NCI-H2029 (cell line): ENCODE measurements at regions not wholly inside any gene's neighbourhood (a gene's known extent, or its start where the extent isn't known, plus 50 kb on each side); places are given as distances from the start of the nearest gene placed in this dataset.

Experiments used
- DNase-seq: peaks from one replicate; lab custom pipeline; 2025; lab: John Stamatoyannopoulos, UW

DNA sequence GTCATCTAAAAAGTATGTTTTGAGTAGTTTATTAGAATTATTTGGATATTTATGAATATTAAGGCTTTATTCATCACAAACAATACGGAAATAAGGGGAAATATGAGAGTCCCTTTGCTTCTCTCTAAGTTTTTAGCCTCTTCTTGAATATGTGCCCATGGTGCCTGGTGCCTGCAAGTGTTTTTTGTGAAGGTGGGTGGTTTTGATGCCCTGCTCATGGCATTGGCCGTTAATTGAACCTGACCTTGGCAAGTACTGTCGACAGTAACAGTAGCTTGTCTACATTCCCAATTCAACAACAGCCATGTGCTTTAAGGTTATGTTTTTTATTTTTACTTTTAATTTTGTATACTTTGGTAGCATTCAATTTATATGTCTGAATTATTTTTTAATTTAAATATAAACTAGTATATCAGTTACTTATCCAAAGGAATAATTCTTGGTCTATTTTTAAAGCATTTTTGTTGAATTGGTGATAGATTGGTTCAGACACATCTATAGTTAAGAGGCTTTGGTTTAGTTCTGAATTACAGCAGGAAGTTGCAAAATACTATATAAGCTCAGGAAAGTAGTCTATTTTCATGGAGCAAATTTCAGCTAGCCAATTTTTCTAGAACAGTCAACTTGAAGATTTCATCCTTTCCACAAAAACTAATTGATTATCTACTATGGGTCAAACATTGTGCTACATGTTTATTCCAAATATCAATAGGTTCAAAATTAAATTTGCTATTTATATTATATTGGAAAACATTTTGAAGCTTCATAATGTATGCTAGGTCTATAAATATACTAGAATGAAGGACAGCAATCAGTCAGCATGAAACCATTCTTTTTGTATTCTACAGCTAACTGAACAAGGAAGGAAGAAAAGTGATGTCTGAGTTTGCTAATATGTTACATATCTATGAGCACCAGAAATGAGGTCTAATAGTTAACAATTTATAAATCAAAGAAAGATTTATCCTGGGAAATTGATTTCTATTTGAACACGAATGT, 184.4 kb downstream of the MRPL39 start:
- no peak for DNase-seq

DNA sequence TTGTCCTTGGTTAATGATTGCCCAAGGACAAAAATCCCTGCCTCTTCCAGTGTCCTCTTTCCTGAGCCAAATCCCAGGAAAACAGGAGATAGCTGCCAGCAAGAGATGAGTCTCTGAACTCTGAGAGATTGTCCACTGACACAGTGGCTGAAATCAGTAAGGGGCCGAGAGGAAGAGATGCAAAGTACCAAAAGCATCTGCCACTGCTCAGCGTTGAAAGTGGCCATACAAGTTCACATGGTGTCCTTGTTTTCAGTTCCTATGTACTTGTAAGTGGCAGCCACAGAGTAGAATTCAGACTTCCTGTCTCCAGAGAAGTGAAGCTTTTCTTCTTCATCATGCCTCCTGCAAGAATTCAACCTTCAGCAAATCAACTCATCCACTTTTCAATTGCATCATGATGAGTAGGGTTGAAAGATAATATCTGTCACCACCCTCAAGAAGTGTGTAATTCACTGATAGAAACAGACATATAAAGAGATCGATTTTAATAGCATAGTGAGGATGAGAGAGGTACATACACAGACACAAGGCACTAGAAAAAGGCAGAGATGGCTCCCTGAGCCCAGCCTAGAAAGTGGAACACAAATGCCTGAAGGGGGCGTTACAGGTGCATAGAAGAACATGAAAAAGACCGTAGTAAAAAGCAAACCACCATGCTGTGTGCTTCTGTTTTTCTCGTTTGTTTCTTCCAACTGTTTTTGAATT, 185.8 kb downstream of the MRPL39 start:
- DNase-seq = peak; percentile 56

DNA sequence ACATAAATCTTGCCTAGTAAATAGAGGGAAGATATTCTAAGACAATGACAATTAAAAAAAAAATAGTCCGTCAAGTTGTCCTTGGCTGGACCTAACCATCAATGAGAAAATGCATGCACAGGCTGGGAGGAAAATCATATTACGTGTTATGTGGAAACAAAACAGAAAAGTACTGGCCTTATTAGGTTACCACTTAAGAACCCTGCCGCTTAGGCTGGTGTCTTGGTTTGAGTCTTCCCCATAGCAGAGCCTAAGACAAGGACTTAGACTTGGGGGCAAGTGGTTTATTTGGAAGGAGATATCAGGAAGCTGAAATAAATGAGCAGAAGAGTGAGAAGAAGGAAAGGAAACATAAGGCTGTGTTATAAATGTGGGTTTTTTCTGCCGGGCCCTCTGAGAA, 186.4 kb downstream of the MRPL39 start:
- no peak for DNase-seq

DNA sequence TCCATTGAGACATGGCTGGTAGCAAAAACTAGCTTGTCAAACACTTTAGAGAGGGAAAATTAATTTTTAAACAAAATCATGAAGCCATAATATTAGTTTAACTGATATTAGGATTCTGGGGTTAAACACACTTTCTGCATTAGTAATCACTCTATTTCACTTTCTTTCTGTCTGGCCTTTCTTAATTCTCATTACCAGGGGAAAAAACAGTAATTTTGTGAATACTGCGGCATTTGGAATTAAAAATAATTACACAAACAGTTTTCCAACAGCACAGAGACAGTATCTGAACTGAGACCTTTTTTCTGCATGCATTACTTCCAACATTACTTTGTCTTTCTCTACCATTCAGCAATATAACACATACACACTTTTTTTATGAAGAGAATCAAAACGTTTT, 190.6 kb downstream of the MRPL39 start:
- no peak for DNase-seq

DNA sequence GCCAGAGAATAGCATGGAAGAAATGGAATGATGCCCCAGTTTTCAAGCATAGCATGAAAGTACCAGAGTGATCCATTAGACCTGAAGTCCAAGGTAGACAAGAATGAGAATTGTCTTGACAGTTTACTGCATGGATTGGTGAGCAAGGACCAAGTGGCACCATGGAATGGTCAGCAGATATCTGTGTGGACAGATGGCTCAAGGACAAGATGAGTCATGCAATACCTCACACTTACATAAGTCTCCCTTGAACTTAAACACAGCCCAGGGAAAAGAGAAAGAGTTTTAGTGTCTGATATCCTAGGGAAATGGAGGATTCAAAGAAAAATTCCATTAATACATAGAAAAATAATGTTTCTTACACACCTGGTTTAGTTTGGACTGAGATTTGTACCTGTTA, 195.2 kb downstream of the MRPL39 start:
- DNase-seq = no peak

DNA sequence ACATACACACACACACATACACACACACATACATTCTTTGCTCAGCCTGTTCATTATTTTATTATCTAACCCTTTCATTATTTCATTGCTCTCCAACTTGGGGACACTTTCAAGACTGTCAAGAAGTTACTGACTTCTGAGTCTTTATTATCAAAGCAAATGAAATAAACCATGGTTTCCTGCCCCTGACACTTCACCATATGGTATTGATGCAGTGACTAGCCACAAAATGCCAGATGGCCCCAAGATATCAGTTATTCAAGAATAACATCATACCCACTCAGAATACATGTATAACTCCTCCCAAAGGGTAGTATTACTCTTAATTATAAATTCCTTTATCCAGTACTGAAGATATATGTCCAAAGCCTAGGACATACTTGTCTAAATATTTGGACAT, 197.3 kb downstream of the MRPL39 start:
- DNase-seq = no peak

DNA sequence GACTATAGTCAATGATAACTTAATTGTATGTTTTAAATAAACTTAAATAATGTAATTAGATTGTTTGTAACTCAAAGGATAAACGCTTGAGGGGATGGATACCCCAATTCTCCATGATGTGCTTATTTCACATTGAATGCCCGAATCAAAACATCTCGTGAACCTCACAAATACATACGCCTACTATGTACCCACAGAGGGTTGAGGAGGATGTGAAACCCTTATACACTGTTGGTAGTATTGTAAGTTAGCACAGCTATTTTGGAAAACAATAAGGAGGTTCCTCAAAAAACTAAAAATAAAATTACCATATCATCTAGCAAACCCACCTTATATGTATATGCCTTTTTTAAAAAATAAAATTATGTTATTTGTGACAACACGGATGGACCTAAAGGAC, 198.6 kb downstream of the MRPL39 start:
- DNase-seq = no peak

DNA sequence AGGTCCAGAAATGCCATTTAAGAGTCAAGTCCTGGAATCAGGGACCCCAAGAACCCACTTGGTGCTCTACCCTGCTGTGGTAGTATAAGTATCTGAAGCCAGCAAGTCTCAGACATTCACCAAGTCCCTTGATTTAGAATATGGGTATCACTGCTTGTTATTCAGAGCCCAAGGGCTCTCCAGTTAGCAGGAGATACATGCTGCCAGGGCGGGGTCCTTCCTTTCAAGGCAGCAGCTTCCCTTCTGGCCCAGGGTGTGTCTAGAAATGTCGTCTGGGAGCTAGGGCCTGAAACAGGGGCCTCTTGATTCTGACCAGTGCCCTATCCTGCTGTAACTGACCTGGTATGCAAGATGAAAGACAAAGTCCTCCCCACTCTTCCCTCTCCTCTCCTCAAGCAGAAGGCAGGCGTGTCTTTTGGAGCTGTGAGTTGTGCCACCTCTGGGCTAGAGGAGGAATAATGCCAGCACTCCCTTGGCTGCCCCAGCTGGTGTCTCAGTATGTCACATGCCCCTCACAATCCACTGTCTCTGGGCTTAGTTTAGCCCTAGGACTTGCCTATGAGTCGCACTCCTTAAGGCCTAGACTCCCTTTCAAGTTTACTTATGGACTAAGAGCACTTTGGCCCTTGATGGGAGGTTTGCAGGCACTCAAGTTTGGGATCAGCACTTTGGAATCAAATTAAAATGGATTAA, 200.2 kb downstream of the MRPL39 start:
- DNase-seq = no peak

DNA sequence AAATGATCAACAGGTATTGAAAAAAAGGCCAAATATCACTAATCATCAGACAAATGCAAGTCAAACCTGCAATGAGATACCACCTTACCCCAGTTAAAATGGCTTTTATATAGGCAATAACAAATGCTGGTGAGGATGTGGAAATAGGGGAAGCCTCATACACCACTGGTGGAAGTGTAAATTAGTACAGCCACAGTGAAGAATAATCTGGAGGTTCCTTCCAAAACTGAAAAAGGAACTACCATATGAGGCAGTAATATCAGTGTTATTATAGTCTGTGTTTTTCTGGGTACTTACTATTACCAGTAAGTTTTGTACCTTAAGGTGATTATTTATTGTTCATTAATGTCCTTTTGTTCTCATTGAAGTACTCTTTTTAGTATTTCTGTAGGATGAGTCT, 201.3 kb downstream of the MRPL39 start:
- DNase-seq = no peak

DNA sequence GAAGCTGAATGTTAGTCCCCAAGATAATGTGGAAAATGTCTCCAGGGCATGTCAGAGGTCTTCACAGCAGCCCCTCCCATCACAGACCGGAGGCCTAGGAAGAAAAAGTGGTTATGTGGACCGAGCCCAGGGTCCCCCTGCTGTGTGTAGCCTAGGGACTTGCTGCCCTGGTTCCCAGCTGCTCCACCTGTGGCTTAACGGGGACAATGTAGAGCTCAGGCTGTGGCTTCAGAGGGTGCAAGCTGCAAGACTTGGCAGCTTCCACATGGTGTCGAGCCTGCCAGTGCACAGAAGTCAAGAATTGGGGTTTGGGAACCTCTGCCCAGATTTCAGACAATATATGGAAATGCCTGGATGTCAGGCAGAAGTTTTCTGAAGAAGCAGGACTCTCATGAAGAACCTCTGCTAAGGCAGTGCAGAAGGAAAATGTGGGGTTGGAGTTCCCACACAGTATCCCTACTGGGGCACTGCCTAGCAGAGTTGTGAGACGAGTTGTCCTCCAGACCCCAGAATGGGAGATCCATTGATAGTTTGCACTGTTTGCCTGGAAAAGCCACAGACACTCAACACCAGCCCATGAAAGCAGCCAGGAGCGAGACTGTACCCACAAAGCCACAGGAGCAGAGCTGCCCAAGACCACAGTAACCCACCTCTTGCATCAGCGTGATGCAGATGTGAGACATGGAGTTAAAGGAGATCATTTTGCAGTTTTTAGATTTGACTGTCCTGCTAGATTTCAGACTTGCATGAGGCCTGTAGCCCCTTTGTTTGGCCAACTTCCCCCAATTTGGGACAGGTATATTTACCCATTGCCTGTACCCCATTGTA, 204.9 kb downstream of the MRPL39 start:
- DNase-seq = no peak

DNA sequence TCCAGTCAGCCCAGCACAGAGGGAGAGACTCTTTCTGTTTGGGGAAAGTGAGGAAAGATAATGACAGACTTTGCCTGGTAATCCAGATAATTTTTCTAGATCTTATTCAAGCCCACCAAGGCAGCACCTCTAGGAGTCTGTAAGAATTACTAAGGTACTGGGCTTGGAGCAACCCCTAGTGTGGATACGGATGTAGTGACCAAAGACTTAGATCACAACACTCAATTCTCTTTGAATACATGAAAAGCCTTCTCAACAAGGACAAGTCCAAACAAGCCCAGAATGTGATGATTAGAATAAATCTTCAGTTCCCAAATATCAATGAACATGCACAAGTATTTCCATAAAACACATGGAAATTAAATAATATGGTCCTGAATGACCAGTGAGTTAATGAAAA, 206.9 kb downstream of the MRPL39 start:
- no peak for DNase-seq

DNA sequence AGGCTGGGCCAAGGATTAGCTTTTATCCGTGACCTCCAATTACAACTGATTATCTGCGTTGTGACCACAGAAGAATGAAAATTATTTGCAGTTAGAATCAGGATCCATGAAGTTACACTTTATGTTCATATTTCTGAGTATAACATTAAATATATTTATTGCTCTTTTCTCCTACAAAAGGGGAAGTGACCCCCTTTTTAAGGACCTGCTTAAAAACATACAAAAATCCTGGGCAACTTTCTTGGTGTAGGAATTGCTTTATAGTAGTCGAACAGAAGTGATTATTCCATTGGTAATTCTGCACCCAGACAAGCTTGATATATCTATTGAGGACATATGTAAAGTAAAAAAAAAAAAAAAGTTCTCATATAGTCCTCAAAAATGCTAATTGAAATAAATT, 208.7 kb downstream of the MRPL39 start:
- no peak for DNase-seq

DNA sequence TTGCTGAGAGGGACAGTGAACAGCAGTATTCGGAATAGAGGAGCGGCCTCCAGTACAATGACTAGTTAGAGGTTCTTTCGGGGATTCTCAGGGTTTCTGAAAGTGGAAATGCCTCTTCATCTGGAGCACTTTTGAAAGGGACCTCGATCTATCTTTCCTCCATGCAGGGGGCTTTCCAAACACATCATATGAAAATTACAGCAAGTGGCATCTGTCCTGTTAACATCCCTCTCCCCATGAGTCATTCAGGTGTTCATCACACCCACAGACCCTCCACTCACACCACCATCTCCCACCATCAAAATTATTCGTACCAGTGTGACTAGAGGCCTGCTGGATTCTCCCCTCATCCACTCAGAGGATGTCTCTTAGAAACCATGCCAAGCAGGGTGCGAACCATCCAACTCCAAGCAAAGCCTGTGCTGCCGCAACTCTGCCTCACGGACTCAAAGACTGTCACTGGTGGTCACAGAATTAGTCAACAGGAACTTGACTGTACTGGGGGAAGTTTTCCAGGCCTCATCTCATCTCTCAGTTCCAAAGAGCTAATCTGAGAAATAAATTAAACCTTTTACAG, 211.1 kb downstream of the MRPL39 start:
- no peak for DNase-seq

DNA sequence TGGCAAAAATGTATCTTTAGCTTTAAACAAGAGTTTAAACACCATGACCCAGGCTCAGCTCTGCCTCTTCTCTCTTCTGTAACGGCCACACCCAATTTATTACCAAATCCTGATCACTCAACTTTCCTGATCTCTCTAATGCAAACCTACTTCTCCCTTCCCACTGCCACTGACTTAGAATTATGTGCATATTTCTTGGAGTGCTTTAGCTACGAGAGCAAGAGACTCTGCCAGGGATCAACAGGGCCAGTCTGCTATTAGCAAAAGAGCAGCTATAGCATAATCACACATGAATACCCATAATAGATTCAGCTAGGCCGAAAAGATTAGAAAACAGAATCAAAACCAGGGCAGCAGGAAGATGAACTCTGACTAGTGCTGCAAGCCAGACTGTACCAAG, 215.5 kb downstream of the MRPL39 start:
- DNase-seq = no peak

DNA sequence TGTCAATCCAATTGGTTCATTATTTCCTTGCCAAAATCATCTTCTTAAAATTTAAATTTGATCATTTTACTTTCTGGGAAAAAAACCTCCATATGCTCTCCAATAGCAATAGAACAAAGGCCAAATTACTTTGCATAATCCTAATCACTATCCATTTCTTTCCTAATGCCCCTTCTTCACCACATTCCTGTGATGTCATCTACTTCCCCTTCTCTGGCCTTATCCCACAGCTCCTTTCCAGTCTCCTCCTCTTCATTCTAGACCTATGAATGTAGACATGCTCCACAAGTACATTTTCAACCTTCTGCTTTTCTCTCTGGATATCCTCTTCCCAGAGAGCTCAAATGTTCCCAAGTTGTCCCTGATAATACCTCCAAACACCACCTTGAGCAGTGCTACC, 216.6 kb downstream of the MRPL39 start:
- no peak for DNase-seq

DNA sequence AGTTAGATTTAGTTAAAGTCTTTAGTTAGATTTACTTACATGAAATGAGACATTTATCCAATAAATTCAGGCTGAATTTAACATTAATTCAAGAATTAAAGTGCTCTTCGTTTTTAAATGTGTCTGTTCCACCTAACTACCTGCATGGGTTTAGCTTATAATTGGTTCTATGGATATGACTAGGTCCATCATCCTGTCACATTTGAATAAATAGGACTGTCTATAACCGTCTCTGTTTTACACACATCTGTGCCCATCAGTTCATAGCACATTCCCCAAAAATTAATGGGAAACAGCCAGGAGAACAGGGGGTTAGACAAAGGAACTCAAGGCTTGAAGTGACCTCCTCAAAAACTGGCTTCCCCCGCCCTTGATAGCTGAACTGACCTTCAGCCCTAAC, 219.6 kb downstream of the MRPL39 start:
- DNase-seq = no peak

DNA sequence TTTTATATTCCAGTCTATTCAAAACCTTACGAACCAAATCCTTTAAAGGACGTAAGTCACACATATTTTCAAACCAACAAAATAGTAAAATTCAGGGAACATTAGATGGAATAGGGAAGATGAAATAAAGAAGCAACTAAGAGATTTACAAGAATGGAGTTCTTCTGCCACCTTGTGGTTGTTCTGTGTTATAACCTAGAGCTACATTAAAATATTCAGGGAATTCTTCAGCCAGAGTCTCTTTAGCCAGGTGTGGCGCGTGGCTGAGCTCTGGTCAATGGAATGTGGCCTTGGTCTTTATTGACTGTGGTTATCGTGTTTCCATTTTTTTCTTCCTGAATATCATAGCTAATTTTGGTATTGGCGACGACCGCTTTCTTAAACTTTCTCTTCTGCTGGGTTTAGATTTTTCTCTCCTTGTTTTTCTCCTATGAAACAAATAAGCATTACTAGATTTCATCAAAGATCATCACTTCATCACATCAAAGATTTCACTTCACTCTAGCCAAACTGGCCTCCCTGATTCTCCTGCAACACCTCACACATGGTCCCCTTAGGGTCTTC, 221.3 kb downstream of the MRPL39 start:
- DNase-seq = peak; percentile 25

DNA sequence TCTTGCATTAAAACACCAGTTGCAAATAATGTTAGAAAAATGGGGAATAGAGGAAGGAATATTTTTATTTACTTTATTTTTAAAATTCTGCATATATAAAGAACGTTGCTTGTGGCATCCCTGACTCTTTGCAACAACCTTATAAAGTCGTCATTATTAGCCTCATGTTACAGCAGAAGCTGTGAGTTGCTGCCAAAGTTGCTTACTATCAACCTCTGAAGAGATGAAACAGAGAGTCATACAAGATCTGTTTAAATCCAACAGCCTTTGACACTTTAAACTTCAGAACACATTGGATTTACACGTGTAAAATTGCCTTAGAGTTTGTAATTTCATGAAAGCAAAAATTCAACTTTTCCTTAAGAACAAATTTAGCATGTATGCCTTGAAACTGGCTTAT, 221.9 kb downstream of the MRPL39 start:
- DNase-seq = no peak

DNA sequence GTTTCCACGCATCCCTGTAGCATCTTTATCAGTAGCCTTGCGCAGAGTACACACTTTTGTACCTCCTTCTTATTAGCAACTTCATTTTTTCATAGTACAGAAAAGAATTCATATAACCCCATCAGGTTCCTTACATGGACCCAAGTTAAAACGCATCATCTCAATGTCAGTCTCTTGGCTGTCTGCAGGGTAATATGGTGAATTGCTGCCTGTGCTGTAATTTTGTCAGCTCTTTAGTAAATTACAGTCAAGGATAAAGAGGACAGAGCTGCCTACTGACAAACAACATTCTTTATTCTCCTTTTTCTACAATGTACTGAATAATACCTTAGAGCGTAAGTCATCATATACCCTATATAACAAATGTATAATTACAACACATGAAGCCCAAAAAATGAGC, 222.5 kb downstream of the MRPL39 start:
- no peak for DNase-seq

DNA sequence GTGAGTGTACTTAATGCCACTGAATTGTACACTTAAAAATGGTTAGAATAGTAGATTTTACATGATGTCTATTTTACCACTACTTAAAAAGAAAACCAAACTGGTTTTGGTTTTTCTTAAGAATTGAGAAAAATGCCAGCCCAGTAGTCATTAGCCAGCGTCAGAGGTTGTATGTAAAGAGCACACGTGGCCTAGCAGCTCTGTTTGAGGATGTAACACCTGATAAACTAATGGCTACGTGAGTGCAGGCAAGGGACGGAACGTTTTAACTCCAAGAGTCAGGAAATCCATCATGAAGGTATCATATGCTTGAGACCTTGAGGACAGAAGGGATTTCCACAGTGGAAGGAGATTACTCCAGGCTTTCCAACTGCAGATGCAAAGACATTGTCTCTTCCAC, 223.7 kb downstream of the MRPL39 start:
- no peak for DNase-seq

DNA sequence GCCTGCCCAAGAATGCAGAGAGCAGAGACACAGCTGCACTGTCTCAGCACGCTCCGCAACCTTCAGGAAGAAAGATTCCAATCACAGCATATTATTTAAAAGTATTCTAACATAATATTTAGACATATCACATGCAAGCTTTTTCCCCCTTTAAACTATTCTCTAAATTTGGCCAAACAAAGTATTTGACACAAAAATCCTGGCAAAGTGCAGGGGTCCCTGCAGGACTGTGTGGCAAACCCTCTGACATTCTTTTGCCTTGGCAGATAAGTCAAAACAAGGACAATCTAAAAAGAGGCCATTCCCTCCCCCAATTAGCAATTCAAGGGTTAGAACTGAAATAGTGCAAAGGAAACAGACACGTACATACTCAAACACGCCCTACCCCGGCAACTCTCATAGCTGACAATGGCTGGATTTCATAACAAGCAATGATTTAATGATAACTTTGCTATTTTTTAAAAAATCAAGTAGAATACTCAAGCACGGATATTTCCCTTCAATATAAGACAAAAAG, 225.3 kb downstream of the MRPL39 start:
- DNase-seq = no peak
